HCT116 (cell line): ENCODE measurements at regions not wholly inside any gene's neighbourhood (a gene's known extent, or its start where the extent isn't known, plus 50 kb on each side); places are given as distances from the start of the nearest gene placed in this dataset.

Source experiments
- ATAC-seq: fragments of 200-7000 bp; cut with Tn5 transposase; 2 replicates; pipeline ENCODE4 v1.9.1; 2020; ENCODE audit warnings: mild to moderate bottlenecking, moderate library complexity
- BruUV-seq: library from RNA; stranded (reverse); fragments of 400-500 nt; replicated peaks from 2 replicates; lab custom pipeline; 2021; lab: Mats Ljungman, UMichigan
- CTCF ChIA-PET: fragments of 300-600 bp; sonication (Branson Sonifier 250); formaldehyde crosslinking; loops from one replicate; lab custom pipeline; 2021; ENCODE audit warnings: antibody characterized with exemption; lab: Charles Lee
- POLR2A ChIA-PET: fragments of 300-600, 350-600 bp; sonication (Branson Sonifier 250); formaldehyde crosslinking; loops from one replicate; lab custom pipeline; 2021; ENCODE audit warnings: antibody characterized with exemption; lab: Charles Lee
- RAD21 ChIA-PET, 2 experiments: fragments of 300-600 bp; sonication (Branson Sonifier 250); formaldehyde crosslinking; loops; one replicate each; lab custom pipeline; 2023; ENCODE audit warnings: low total read pairs in 2 of 2; ENCODE audit not compliant: uncharacterized antibody in 2 of 2, unreplicated experiment in 2 of 2, low non-redundant PET in 1 of 2; lab: Charles Lee
- DNase-seq: peaks from one replicate; pipeline ENCODE4 v3.0.0-alpha.2; 2010; ENCODE audit warnings: low read depth, low spot score
- H2AFZ ChIP-seq: fragments of 200-600 bp; shearing (Covaris generic), sonication (generic); 2 replicates; pipeline ENCODE4 v1.6.1; 2017; ENCODE audit warnings: low read depth, mixed run types, mixed read lengths, antibody characterized with exemption, low read length; ENCODE audit not compliant: poor library complexity, severe bottlenecking
- H3K27ac ChIP-seq: 2 replicates; pipeline ENCODE4 v1.5.1; 2012; ENCODE audit warnings: low read depth, low read length
- H3K27me3 ChIP-seq: fragments of 200-600 bp; sonication (generic); 2 replicates; pipeline ENCODE4 v1.6.1; 2016; ENCODE audit warnings: mixed run types, low read length, mixed read lengths; ENCODE audit not compliant: insufficient read depth
- H3K36me3 ChIP-seq, 2 experiments: fragments of 200-500 bp in 1 of 2; fragments of 200-600 bp in 1 of 2; sonication (Bioruptor generic) in 1 of 2; sonication (generic) in 1 of 2; 2 replicates each; pipeline versions ENCODE4 v1.5.1 to v1.6.1; 2014 to 2016; ENCODE audit warnings: low read length in 2 of 2, inconsistent platforms in 1 of 2, mixed read lengths in 1 of 2, mixed run types in 1 of 2; ENCODE audit not compliant: insufficient read depth in 2 of 2, control insufficient read depth in 1 of 2
- H3K4me1 ChIP-seq, 2 experiments: fragments of 200-600 bp in 1 of 2; sonication (generic) in 1 of 2; 2 replicates each; pipeline versions ENCODE4 v1.5.1 to v1.6.1; 2012 to 2017; ENCODE audit warnings: low read length in 2 of 2, inconsistent platforms in 1 of 2, mild to moderate bottlenecking in 1 of 2, mixed read lengths in 1 of 2, mixed run types in 1 of 2, moderate library complexity in 1 of 2; ENCODE audit not compliant: insufficient read depth in 2 of 2, control insufficient read depth in 1 of 2
- H3K4me2 ChIP-seq: fragments of 200-600 bp; sonication (generic); 2 replicates; pipeline ENCODE4 v1.6.1; 2017; ENCODE audit warnings: mixed run types, low read length, mixed read lengths
- H3K4me3 ChIP-seq, 2 experiments: fragments of 200-600 bp in 1 of 2; sonication (generic) in 1 of 2; replicated peaks in 1 of 2; 2 replicates each; pipeline ENCODE4 v1.5.1; 2011 to 2016; ENCODE audit warnings: low read length in 2 of 2, control low read depth in 1 of 2, low read depth in 1 of 2, mild to moderate bottlenecking in 1 of 2, mixed read lengths in 1 of 2, mixed run types in 1 of 2
- H3K79me2 ChIP-seq: fragments of 200-600 bp; sonication (generic); 2 replicates; pipeline ENCODE4 v1.6.1; 2017; ENCODE audit warnings: mild to moderate bottlenecking, mixed run types, low read length, moderate library complexity, mixed read lengths; ENCODE audit not compliant: insufficient read depth
- H3K9ac ChIP-seq: fragments of 200-600 bp; sonication (generic); 2 replicates; pipeline ENCODE4 v1.6.1; 2016; ENCODE audit warnings: low read length, mixed read lengths
- H3K9me2 ChIP-seq: fragments of 200-600 bp; sonication (generic), shearing (Covaris generic); 2 replicates; pipeline ENCODE4 v1.6.1; 2017; ENCODE audit warnings: mixed run types, mild to moderate bottlenecking, moderate library complexity; ENCODE audit not compliant: insufficient read depth
- H3K9me3 ChIP-seq, 2 experiments: fragments of 200-500 bp in 1 of 2; fragments of 200-600 bp in 1 of 2; sonication (Bioruptor generic) in 1 of 2; sonication (generic) in 1 of 2; 2 replicates each; pipeline ENCODE4 v1.6.1; 2014 to 2017; ENCODE audit warnings: low read length in 2 of 2, mixed read lengths in 2 of 2, inconsistent platforms in 1 of 2, low read depth in 1 of 2, mild to moderate bottlenecking in 1 of 2, mixed run types in 1 of 2, moderate library complexity in 1 of 2; ENCODE audit not compliant: control insufficient read depth in 1 of 2, insufficient read depth in 1 of 2
- H4K20me1 ChIP-seq: fragments of 200-600 bp; sonication (generic), shearing (Covaris generic); 2 replicates; pipeline ENCODE4 v1.6.1; 2017; ENCODE audit warnings: mixed run types, mild to moderate bottlenecking, moderate library complexity; ENCODE audit not compliant: insufficient read depth
- CBX3 ChIP-seq: IDR thresholded peaks from 2 replicates; pipeline ENCODE4 v1.6.1; 2012; ENCODE audit warnings: low read depth
- EZH2phosphoT487 ChIP-seq: fragments of 200-600 bp; IDR thresholded peaks from 2 replicates; pipeline ENCODE4 v1.6.1; 2018; ENCODE audit warnings: antibody characterized with exemption, borderline replicate concordance
- FOSL1 ChIP-seq: IDR thresholded peaks from 2 replicates; pipeline ENCODE4 v1.6.1; 2012; ENCODE audit warnings: low read depth
- REST ChIP-seq: IDR thresholded peaks from 2 replicates; pipeline ENCODE4 v1.6.1; 2012; ENCODE audit warnings: low read depth
- SRF ChIP-seq: IDR thresholded peaks from 2 replicates; pipeline ENCODE4 v1.6.1; 2012; ENCODE audit warnings: low read depth
- YY1 ChIP-seq: IDR thresholded peaks from 2 replicates; pipeline ENCODE4 v1.6.1; 2011; ENCODE audit warnings: low read length, low read depth, moderate library complexity, mild to moderate bottlenecking; ENCODE audit not compliant: insufficient replicate concordance; ENCODE audit errors: extremely low read depth
- ZBTB33 ChIP-seq: IDR thresholded peaks from 2 replicates; pipeline ENCODE4 v1.6.1; 2011; ENCODE audit warnings: mild to moderate bottlenecking, low read length, moderate library complexity; ENCODE audit not compliant: insufficient replicate concordance; ENCODE audit errors: extremely low read depth
- ZNF274 ChIP-seq: fragments of 200-500 bp; sonication (Bioruptor generic); IDR thresholded peaks from 2 replicates; pipeline ENCODE4 v1.6.1; 2014; ENCODE audit warnings: mild to moderate bottlenecking, low read depth, low read length, inconsistent platforms
- intact Hi-C: fragments of 100-400 bp; cut with micrococcal nuclease; formaldehyde crosslinking; loops from 2 replicates; pipeline ENCODE4 v1.10.0; 2022

GRCh38 chr14:29316936-29317335, 550.3 kb downstream of the FOXG1 start (continued):
- TF ChIP-seq YY1, result no peak
- TF ChIP-seq FOSL1, result no peak

- Histone ChIP-seq H3K4me2 (no peak overlapping the region), H3K9me3 (peaks cover 9 to 37% of the 10 kb centered on the region in 2 experiments; a peak in 2 of 4 replicates), H2AFZ (no peak overlapping the region), H3K36me3 (no peaks in the 10 kb centered on the region), H3K27ac (no peak overlapping the region), H3K9ac (no peak overlapping the region), H3K79me2 (no peaks in the 10 kb centered on the region), H3K27me3 (no peaks in the 10 kb centered on the region), H3K4me1 (no peaks in the 10 kb centered on the region), H4K20me1 (no peaks in the 10 kb centered on the region), H3K4me3 (no peak overlapping the region), H3K9me2 (no peaks in the 10 kb centered on the region)
- ChIA-PET CTCF (no interaction called here), RAD21 (no interaction called here), POLR2A (no interaction called here)
- DNase-seq, result no peak
- no TSS peak for BruUV-seq
- no peak for ATAC-seq
- TF ChIP-seq CBX3 (no peak), YY1 (no peak), REST (no peak), SRF (no peak), EZH2phosphoT487 (no peak), ZBTB33 (no peak), ZNF274 (no peak)
- intact Hi-C loops, result no loop called here
Measured at GRCh38 chr14:29317423-29317822, 550.8 kb downstream of the FOXG1 start.
